GM19025 (cell line): ENCODE measurements at regions not wholly inside any gene's neighbourhood (a gene's known extent, or its start where the extent isn't known, plus 50 kb on each side); places are given as distances from the start of the nearest gene placed in this dataset.
A peak's percentile ranks its signal among the peaks of the same experiment; 100 is the strongest.

Experiments used
- ATAC-seq: cut with Tn5 transposase; IDR thresholded peaks from one replicate; pipeline ENCODE4 v1.9.1; 2021; ENCODE audit warnings: mild to moderate bottlenecking, low read depth, moderate library complexity; ENCODE audit not compliant: unreplicated experiment

DNA sequence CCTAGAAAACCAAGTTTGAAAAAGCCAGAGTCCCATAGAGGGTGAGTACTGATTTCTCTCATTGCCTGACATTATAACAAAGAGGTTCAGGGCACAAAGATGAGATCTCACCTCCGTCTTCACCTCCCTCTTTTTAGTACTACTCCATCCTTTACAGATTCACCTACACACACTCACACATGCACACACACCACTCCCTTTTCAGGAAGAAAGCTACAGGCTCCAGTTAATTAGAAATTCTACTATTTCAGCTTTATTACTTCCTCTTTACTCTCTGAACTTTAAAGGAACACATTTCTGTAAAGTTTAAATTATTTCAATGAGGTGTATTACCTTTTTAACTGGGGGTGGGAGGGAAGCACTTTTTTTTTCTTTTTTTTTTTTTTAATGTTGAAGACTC lies 59.6 kb upstream of the PRDX6 start:
- ATAC-seq = no peak

GRCh38 chr1:173418107-173418985 lies 58.8 kb upstream of the PRDX6 start:
- ATAC-seq = peak; percentile 43

- no peak for ATAC-seq
Observed at GRCh38 chr1:173420330-173420806, 56.8 kb upstream of the PRDX6 start.

GRCh38 chr1:173421286-173421685 lies 55.8 kb upstream of the PRDX6 start:
- ATAC-seq = no peak

DNA sequence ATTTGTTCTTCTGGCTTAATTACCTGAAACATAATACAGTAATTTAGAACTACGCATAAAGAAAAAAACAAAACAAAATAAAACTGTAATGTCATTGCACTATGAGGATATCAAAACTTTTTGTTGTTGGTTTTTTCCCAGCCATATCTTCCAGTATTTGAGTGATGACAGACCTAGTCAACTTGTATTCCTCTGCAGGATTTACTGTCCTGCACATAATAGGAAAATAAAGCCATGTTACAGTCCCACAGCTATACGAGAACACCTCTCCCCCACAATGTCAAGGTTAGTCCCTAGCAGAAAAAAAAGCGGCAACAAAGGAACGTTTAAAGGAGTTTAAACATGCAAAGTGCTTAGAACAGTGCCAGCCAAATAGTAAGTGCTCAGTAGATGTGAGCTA lies 55.3 kb upstream of the PRDX6 start:
- no peak for ATAC-seq

DNA sequence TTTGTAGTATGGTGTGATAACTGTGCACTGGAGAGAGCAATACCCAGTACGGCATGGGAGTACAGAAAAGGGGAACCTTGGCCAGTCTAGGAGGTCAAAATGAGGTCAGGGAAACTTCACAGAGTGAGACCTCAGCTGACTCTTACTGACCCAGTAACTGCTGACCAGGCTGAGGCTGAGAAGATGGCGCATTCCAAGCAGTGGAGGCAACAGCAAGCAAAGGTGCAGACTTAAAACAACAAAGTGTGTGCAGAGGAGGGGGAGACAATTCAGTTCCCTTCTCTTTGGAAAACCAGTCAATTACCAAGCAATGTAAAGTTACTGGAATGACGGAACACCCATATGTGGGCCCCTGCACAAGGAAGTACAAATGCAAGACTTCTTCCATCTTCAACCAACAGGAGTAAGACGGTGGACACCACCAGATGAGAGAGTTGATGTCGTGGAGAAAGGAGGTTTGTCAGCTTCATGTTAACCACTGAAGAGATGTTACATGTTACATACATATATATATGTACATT lies 54.6 kb upstream of the PRDX6 start:
- no peak for ATAC-seq

DNA sequence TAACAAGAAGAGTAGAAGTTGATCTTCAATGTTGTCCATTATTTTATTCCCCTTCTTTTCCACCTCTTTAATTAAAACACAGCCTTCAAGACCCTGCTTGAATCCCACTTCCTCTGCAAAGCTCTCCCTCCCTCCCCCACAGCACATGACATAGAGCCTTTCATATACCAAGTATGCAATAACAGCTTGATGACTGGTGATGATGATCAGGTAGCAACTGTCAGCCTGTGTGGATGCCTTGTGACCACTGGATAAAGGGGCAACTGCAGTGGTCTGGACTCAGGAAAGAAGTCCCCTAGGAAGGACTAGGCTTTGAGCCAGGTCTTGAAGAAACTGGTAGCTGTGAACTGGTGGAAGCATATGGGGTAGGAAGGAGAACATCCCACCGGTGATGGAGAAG lies 53.8 kb upstream of the PRDX6 start:
- no peak for ATAC-seq

DNA sequence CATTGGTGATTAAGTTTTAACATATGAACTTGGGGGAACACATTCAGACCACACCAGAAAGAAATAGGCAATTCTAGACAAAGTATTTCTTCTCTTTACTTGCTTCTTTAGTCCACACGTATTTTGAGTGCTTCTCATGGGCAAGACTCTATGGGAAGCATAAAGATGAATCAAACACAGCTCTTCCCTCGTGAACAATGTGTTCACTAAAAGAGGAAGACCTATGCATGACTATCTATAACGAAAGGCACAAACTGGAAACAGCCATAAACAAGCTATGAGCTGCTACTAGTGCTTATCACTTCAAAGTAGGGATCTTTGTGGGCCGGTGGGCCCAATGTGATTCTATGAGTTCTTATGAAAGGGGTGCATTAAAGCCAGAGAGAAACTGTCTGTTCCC lies 53.0 kb upstream of the PRDX6 start:
- ATAC-seq = no peak

DNA sequence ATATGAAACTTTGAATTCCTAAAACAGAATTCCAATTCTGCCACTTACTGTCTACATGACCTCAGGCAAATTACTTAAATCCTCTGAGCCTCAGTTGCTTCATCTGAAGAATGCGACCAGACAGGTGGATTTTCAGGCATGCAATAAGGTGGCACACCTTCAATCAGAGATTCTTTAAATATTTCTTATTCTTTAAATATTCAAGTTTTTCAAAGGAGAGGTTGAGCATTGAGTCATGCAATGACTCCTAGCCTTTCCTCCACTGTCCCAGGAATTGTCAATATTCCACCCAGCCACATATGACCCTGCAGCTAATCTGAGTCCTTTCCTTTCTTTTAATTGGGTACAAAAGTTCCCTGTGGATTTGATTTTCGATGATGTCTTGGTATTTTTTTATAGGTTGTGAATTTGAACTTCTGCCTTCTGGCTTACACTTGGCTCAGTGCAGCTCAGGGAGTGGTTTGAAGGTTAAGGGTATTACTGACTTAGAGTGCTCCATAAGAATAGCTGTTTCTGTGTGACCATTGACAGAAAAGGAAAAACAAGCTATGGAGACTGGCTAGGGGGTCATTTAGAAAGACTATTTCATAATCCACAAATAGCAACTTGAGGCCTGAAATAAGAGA lies 52.2 kb upstream of the PRDX6 start:
- no peak for ATAC-seq

GRCh38 chr1:173426057-173426456 lies 51.1 kb upstream of the PRDX6 start:
- ATAC-seq = no peak

DNA sequence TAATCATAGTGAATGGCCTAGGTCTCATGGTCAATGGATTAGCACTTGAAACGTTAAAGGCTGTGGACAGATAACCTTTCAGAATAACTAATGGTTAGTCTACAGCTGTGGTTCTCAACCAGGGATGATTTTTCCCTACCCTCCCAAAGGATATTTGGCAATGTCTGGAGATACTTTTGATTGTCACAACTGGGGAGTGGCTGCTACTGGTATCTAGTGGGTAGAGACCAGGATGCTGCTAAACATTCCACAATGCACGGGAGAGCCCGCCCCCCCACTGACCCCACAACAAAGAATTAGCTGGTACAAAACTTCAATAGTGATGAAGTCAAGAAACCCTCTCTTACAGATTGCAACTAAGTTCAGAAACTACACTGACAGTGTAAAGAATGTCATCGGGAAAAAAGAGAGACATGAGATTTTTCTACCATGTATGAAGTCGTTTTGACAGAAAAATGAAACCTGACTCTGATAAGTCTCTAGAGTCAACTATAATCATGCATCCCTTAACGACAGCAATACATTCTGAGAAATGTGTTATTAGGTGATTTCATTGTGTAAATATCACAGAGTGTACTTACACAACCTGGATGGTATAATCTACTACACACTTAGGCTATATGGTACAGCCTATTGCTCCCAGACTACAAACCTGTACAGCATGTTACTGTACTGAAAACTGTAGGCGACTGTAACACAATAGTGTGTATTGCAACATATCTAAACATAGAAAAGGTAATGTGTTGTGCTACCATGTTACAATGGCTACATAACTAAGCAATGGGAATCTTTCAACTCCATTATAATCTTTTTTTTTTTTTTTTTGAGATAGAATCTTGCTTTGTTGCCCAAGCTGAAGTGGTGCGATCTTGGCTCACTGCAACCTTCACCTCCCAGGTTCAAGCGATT lies 49.7 kb upstream of the PRDX6 start:
- ATAC-seq = no peak
